Pancreas (tissue), 10 donors: ENCODE measurements at regions not wholly inside any gene's neighbourhood (a gene's known extent, or its start where the extent isn't known, plus 50 kb on each side); places are given as distances from the start of the nearest gene placed in this dataset.
A peak's percentile ranks its signal among the peaks of the same experiment; 100 is the strongest.
"Not testable (repeated sequence)": the region's sequence is repeated elsewhere in the genome, so short reads cannot be mapped to it uniquely, and the experiment has no call there.

Experiments
- ATAC-seq, 4 donors: fragments of 200-7000 bp; cut with Tn5 transposase; one replicate each; pipeline versions ENCODE4 v1.8.0 to v1.9.1; 2020; ENCODE audit warnings: mild to moderate bottlenecking in 4 of 4, moderate library complexity in 4 of 4
- DNase-seq, 6 donors: peaks; one replicate each; pipeline ENCODE4 v3.0.0-alpha.2; 2020
- FAIRE-seq: peaks from 2 replicates; lab custom pipeline; 2012; peaks lifted over from hg19 to GRCh38; lab: Jason Lieb, UNC
- H3K27ac ChIP-seq, 4 donors: fragments of 200-600 bp; sonication (generic); 1 replicate in 3 of 4; 2 replicates in 1 of 4; pipeline versions ENCODE4 v1.5.0 to v1.8.0; 2020
- H3K27me3 ChIP-seq, 4 donors: fragments of 200-600 bp; one replicate each; pipeline ENCODE4 v1.8.0; 2021
- H3K36me3 ChIP-seq, 3 donors: fragments of 200-600 bp; sonication (generic) in 1 of 3; one replicate each; pipeline versions ENCODE4 v1.5.0 to v1.8.0; 2020 to 2021
- H3K4me1 ChIP-seq, 3 donors: fragments of 200-600 bp; one replicate each; pipeline ENCODE4 v1.8.0; 2021
- H3K4me3 ChIP-seq, 4 donors: fragments of 200-600 bp; sonication (generic) in 2 of 4; one replicate each; pipeline versions ENCODE4 v1.5.0 to v1.8.0; 2020 to 2021
- H3K9me3 ChIP-seq, 4 donors: fragments of 200-600 bp; one replicate each; pipeline ENCODE4 v1.8.0; 2021
- WGBS, 2 donors: extraction: QIAGEN DNeasy Blood & Tissue Kit; methylation state at CpG; one replicate each; pipeline ENCODE4 v1.1.7; 2013; 5-methylcytosine and 5-hydroxymethylcytosine counted together
- intact Hi-C, 3 donors: fragments of 100-400 bp; cut with DNase I; formaldehyde crosslinking; loops; one replicate each; pipeline versions ENCODE4 v1.11.1 to v1.14.2; 2022
- TF ChIP-seq, protein P1 (sequence below), 4 donors: fragments of 200-600 bp; sonication (generic) in 3 of 4; IDR thresholded peaks; one replicate each; pipeline versions ENCODE4 v1.5.0 to v1.8.0; 2021; ENCODE audit warnings: antibody characterized with exemption in 4 of 4
- donor health status: healthy with polysubstance abuse.
- donor health status: DM: no; HTN: no; CAD: no; lungs with moderate emphysema.
- donor health status: DM: no; HTN: no; CAD: no.
- donor health status: control.
- donor health status: control.
- donor health status: Bipolar disorder and iron deficiency.
- donor health status: DM: yes; HTN: yes; CAD: no.
- donor health status: DM: no; HTN: no; CAD: no.
- donor health status: DM: no; HTN: no; CAD: no.
- donor health status: DM: yes; HTN: yes; CAD: no.

- 29 to 33% methylated on average over 42 to 55 of the region's 55 CpGs for WGBS, 2 donors
- no peaks in the 10 kb centered on the region for H3K4me1 ChIP-seq
- FAIRE-seq (no peak), ATAC-seq (peak; percentile 84 to 88 (median 86)), DNase-seq (peak in 2 of 6 donors; percentile 69 to 80)
- TF ChIP-seq, protein P1, sequence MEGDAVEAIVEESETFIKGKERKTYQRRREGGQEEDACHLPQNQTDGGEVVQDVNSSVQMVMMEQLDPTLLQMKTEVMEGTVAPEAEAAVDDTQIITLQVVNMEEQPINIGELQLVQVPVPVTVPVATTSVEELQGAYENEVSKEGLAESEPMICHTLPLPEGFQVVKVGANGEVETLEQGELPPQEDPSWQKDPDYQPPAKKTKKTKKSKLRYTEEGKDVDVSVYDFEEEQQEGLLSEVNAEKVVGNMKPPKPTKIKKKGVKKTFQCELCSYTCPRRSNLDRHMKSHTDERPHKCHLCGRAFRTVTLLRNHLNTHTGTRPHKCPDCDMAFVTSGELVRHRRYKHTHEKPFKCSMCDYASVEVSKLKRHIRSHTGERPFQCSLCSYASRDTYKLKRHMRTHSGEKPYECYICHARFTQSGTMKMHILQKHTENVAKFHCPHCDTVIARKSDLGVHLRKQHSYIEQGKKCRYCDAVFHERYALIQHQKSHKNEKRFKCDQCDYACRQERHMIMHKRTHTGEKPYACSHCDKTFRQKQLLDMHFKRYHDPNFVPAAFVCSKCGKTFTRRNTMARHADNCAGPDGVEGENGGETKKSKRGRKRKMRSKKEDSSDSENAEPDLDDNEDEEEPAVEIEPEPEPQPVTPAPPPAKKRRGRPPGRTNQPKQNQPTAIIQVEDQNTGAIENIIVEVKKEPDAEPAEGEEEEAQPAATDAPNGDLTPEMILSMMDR (IDR thresholded peaks at IDR 0.05) = peak in 2 of 4 donors; percentile 10 to 11
- intact Hi-C loops = no loop called here
- peak overlapping the region in 2 of 4 donors; percentile 32 to 42 for H3K4me3 ChIP-seq
- peaks cover 0 to 4% (median 0%) of the 10 kb centered on the region in 4 donors for H3K27me3 ChIP-seq
- no peaks in the 10 kb centered on the region for H3K36me3 ChIP-seq
- H3K27ac ChIP-seq = no peak overlapping the region
- no peaks in the 10 kb centered on the region for H3K9me3 ChIP-seq
Observed at GRCh38 chr7:35971133-35971891, 170.5 kb downstream of the SEPTIN7 start.

DNA sequence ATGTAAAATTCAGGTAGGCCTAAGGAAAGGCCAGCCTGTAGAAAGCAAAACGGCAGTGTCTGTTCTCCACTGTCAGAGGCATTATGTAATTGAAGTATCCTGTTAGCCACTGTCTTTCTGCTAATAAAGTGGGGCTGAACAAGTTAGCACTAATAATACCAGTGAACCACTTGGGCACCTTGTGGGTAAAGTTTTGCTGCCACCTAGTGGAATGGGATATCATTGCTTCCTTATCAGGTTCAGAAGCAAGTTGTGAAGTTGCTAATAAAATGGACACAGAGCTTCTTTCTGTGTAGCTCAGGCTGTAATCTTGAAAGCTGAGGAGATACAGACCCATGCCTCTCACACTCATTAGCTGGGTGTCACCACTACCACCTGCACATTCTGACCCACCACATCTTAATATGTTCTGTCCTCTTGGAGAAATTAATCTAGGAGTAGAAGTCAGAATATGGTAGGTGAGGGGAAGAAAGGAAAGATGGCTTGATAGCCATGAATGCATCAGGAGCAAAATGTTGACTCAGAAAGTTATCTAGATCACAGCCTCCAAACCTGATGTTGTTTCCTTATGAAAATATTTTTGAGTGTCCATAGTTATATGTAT lies 175.1 kb downstream of the SEPTIN7 start:
- WGBS, 2 donors = 6 to 8% methylated on average over 1 of the region's 1 CpG

DNA sequence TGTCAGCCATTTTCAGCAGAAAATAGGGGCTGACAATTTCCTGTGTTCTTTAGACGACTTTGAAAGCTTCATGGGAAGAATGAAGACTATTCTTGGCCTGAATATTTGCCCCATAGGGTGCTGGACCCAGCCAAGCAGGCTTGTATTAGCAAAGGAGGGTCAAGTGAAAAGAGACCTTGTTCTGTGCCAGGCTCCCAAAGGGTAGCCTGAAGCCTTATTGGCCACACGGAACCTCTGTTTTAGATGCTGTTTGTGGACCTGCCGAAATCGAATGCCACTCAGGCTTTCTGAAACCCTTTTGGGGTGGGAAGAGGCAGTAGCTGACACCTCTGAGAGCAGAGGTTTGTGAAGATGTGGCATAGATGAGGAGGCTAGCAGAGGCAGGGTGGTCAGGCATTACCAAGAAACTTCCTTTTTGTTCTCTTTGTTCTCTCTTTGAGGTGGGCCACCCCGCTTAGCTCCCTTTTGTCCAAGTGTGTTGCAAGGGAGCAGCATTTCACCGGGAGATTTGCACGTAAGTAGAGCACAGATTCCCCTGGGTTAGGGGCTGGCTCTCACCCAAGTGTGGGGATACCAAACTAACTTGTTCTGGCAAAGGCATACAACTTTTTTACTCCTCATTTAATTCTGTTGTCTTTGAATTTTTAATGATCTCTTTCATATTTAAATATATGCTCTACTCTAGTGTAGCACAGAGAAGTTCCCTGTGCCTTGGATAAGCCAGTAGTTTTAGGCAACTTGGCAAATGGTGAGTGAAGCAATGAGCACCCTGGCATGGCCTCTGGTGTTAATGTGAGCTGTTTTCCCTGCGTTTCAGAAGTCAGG lies 174.0 kb upstream of the EEPD1 start:
- intact Hi-C loops, DNase-seq, H3K36me3 ChIP-seq, H3K27me3 ChIP-seq, H3K27ac ChIP-seq, H3K9me3 ChIP-seq, H3K4me3 ChIP-seq, H3K4me1 ChIP-seq, ATAC-seq, FAIRE-seq: not testable (repeated sequence)
- 61 to 71% methylated on average over 8 of the region's 8 CpGs for WGBS, 2 donors

More for the DNA sequence above, 175.1 kb downstream of the SEPTIN7 start:
- peak; percentile 56 for FAIRE-seq
- no peaks in the 10 kb centered on the region for H3K36me3 ChIP-seq
- no peaks in the 10 kb centered on the region for H3K9me3 ChIP-seq
- H3K27me3 ChIP-seq = no peaks in the 10 kb centered on the region
- DNase-seq = peak in 2 of 6 donors; percentile 37 to 65
- TF ChIP-seq, protein P1 (IDR thresholded peaks at IDR 0.05) = peak; percentile 57 to 83 (median 74)
- no peaks in the 10 kb centered on the region for H3K4me1 ChIP-seq
- ATAC-seq = peak; percentile 75 to 93 (median 89)
- intact Hi-C loops = no loop called here
- H3K27ac ChIP-seq = no peak overlapping the region
- no peak overlapping the region for H3K4me3 ChIP-seq

GRCh38 chr7:35982600-35982999 lies 170.5 kb upstream of the EEPD1 start:
- Histone ChIP-seq H3K9me3 (no peaks in the 10 kb centered on the region), H3K27ac (no peak overlapping the region), H3K27me3 (no peaks in the 10 kb centered on the region), H3K4me3 (no peak overlapping the region), H3K36me3 (no peaks in the 10 kb centered on the region), H3K4me1 (no peaks in the 10 kb centered on the region)
- intact Hi-C loops = loop anchor here in 2 of 3 donors (5.0 to 10.0 kb wide), 3 partner anchors 320 to 335 kb away; no protein-coding TSS in a partner anchor
- ATAC-seq (no peak), DNase-seq (peak in 1 of 6 donors; percentile 50), FAIRE-seq (no peak)
- TF ChIP-seq, protein P1 (IDR thresholded peaks at IDR 0.05) = no peak
- 77 to 85% methylated on average over 27 of the region's 27 CpGs for WGBS, 2 donors

DNA sequence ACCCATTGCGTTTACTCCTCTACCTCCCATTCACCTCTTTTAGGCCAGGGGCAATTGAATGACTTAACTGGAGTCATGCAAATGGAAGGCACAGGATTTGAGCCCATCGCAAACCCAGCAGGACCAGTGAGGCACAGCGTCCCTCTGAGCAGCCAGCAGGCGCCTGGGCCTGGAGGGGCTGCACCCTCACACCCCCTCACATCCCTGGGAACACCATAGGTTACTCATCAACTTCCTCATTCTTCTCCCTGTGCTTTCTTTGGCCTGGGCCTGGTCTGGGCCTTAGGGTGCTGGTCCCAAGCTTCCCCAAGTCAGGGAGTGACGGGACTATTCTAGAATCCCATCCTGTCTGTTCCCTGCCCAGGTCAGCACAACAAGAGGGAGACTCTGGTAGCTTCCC lies 169.4 kb upstream of the EEPD1 start:
- DNase-seq = no peak
- no peak for ATAC-seq

More for the DNA sequence above, 169.4 kb upstream of the EEPD1 start:
- no peaks in the 10 kb centered on the region for H3K27me3 ChIP-seq
- no peak for FAIRE-seq
- no peak overlapping the region for H3K4me3 ChIP-seq
- no peak overlapping the region for H3K27ac ChIP-seq
- TF ChIP-seq, protein P1 (IDR thresholded peaks at IDR 0.05) = no peak
- peaks cover 7 to 8% (median 8%) of the 10 kb centered on the region in 3 donors for H3K4me1 ChIP-seq
- H3K9me3 ChIP-seq = no peaks in the 10 kb centered on the region
- WGBS, 2 donors = 80% methylated on average over 5 of the region's 5 CpGs
- H3K36me3 ChIP-seq = no peaks in the 10 kb centered on the region
- intact Hi-C loops = loop anchor here in 2 of 3 donors (5.0 to 10.0 kb wide), 3 partner anchors 319 to 334 kb away; no protein-coding TSS in a partner anchor
